ENCODE measurements at regions not wholly inside any gene's neighbourhood (a gene's known extent, or its start where the extent isn't known, plus 50 kb on each side); places are given as distances from the start of the nearest gene placed in this dataset.

GRCh38 chr14:98808494-98809407 is 463.2 kb downstream of the BCL11B start:
- intact Hi-C loops (cut with DNase I): no loop called here
- DNase-seq (ENCODE audit: low spot score): no peak

- DNase-seq (ENCODE audit: low spot score): no peak
- intact Hi-C loops (cut with DNase I): no loop called here
Measured at GRCh38 chr14:98816195-98816594, 455.8 kb downstream of the BCL11B start.

DNA sequence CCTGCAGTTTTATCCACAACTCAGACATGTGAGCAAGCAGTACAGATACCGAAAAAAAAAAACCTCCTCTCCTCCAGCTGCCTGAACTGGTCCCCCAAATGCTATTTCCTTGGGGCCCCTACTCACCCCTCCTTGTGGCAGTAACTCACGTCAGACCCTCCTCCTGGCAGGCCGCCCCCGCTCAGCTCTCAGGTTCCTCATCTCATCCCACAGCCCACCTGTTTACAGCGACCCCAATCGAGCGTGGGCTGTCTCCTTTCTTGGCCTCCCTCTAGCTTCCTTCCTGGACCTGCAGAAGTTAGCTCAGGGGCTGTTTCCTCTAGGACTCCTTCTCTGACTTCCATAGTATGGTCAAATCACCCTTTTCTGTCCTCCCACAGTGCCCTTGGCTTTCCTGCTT is 455.3 kb downstream of the BCL11B start:
- intact Hi-C loops (cut with DNase I): no loop called here
- no peak for DNase-seq (ENCODE audit: low spot score)

- intact Hi-C loops (cut with DNase I): no loop called here
- DNase-seq (ENCODE audit: low spot score): peak; percentile 63
Measured at GRCh38 chr14:98819132-98819866, 452.7 kb downstream of the BCL11B start.

DNA sequence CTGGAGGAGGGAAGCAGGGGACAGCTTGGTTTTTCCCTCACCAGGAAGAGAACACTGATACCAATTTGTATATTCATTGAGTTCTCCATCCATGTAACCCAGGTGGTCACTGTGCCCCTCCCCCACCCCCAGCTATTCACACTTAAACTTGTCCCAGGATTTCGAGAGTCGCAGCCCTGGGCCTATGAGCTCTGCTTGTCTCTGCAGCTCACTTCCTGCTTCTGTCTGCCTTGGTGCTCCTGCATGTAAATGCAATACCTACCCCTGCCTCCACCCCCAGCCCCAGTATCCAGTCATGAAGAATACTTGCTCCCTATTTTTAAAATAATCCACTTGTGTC is 452.2 kb downstream of the BCL11B start:
- peak; percentile 43 for DNase-seq (ENCODE audit: low spot score)
- intact Hi-C loops (cut with DNase I): no loop called here

GRCh38 chr14:98822917-98823316 is 449.1 kb downstream of the BCL11B start:
- intact Hi-C loops (cut with DNase I): no loop called here
- DNase-seq (ENCODE audit: low spot score): peak; percentile 39

- DNase-seq (ENCODE audit: low spot score): peak; percentile 29
- intact Hi-C loops (cut with DNase I): no loop called here
Measured at GRCh38 chr14:98826618-98827017, 445.4 kb downstream of the BCL11B start.

- intact Hi-C loops (cut with DNase I): no loop called here
- DNase-seq (ENCODE audit: low spot score): no peak
Measured at GRCh38 chr14:98834119-98834518, 437.9 kb downstream of the BCL11B start.

DNA sequence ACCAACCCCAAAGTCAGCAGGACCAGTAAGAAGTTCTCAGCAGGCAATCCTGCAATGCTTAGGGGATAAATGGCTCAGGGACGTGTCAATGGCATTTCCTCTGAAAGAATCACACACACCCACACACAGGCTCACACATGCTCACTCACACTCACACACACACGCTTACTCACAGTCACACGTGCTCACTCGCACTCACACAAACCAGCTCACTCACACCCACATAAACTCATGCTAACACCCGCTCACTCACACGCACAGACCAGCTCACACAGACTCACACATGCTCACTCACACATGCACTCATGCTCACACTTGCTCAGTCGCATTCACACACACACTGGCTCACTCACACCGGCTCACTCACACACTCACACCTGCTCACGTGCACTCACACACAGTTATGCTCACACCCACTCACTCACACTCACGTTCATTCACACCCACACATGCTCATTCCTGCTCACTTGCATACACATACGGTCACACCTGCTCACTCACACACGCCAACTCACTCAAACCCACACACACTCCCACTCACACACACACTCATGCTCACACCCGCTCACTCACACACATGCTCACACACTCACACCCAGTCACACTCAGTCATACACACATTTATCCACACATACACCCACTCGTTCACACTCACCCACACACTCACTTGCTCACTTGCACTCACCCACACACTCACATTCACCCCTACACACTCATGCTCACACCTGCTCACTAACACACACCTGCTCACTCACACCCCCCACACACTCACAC is 436.8 kb downstream of the BCL11B start:
- DNase-seq (ENCODE audit: low spot score): no peak
- intact Hi-C loops (cut with DNase I): no loop called here

- peak; percentile 53 for DNase-seq (ENCODE audit: low spot score)
- intact Hi-C loops (cut with DNase I): no loop called here
Measured at GRCh38 chr14:98835825-98836100, 436.2 kb downstream of the BCL11B start.

DNA sequence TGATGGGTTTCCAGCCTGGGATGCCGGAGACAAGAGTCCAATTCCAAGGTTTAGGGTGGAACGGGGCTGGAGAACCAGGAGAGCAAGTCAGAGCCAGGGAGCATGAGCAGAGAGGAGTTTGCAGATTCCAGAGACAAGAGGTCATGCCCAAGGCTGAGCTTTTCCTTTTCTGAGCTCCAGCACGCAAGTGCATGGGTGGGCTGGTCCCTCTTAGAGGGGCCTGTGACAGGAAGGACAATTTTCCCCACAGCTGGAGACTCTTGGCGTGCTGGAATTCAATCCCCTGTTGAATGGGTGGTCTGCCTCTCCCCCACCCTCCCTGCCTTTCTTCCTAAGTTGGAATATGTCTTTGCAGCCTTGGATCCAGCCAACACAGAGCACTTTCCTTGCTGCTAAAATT is 431.9 kb downstream of the BCL11B start:
- DNase-seq (ENCODE audit: low spot score): no peak
- intact Hi-C loops (cut with DNase I): no loop called here

- intact Hi-C loops (cut with DNase I): no loop called here
Measured at GRCh38 chr14:98840511-98840910, 431.5 kb downstream of the BCL11B start.

DNA sequence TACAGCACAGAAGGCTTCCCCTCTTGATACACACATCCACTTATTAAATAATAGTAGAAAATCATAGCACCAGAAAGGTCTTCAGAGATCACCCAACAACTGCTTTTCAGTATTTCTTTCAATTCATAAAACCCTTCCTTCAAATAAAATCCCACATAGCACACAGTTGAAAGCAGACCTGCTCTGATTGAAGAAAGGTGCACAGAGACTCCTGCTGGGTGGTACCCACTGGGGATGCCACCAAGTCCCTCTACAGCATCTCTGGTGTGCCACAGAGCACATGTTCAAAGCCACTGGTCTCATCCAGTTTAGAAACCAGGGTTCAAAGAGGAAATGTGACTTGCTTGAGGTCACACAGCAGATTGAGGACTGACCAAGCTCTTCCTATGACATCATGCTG is 427.5 kb downstream of the BCL11B start:
- intact Hi-C loops (cut with DNase I): no loop called here

More at GRCh38 chr14:98840511-98840910, 431.5 kb downstream of the BCL11B start:
- no peak for DNase-seq (ENCODE audit: low spot score)

DNA sequence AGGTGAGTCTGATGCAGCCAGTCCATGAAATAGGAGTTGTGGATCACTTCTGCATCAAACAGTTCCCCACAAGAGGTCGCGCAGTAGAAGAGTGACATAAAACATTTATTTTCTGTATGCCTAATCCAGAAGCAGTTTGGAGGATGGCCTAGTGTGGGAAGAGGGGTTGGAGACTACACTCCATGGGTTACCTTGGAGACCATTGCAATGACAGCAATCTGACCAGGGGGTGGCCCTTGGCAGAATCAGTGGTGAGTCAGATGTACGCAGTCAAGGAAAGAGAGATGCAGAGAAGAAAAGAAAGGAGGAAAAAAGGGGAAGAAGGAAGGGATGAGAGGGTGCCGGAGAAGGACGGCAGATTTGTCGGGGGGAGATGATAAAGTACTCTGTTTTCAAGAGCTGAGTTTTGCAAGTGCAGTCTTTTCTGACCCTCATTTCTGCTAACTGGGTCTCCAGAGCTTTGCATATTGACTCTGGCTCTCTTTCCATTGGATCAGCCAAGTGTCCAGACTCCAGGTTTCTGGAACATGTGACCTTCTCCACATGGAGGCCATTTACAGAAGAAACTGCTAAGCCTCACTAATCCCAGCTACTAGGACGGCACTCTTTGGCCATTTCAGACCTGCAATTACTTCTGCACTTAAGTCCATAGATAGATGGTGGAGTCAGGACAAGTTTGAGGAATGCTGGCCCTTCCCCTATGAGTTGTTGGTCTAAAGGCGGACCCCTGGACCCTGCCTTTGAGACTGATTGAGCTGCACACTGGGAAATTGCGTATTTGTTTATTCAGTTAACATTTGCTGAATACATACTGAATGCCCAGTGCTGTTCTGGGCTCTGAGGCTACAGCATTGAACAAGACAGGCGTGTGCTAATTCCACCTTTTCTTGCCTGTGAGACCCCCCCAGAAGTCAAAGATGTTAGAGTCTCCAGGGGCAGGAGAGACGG is 424.2 kb downstream of the BCL11B start:
- intact Hi-C loops (cut with DNase I): no loop called here
- no peak for DNase-seq (ENCODE audit: low spot score)

More for the DNA sequence above, 427.5 kb downstream of the BCL11B start:
- no peak for DNase-seq (ENCODE audit: low spot score)

GRCh38 chr14:98853063-98853729 is 418.8 kb downstream of the BCL11B start:
- peak; percentile 2 for DNase-seq (ENCODE audit: low spot score)
- intact Hi-C loops (cut with DNase I): no loop called here

DNA sequence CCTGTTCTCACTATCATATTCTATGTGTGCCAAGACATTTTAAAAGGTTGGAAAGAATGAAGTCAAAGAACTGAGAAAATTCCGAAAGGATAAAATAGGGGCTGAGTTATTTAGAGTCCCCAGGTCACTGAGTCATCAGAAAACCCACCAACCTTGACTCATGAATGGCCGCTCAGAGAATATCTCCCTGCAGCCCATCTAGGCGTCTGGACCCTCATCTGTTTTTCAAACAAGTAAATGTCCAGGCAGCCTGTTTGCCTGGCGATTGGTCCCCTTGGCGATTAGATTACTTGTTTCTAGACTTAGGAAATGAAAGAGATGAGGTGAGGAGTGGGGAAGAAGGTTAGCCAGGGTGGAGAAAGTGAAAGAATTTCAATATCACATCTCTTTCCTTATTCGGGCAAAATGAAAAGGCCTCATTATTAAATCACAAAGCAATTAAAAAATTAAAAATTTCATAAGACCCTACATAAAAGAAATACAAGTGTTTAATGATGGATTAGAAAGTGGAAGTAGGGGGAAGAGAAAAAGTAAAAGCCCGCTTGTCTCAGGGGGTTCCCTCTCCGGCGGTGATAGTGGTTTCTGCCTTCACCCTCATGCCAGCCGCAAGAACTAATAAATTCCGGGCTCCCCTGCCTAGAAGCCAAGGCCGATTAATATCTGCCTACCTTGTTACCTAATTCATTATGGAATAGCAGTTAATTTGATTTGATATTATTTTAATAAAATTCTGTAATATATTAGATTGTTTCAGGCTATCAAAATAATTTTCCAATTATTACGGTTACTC is 415.9 kb downstream of the BCL11B start:
- DNase-seq (ENCODE audit: low spot score): peak; percentile 26
- intact Hi-C loops (cut with DNase I): no loop called here

DNA sequence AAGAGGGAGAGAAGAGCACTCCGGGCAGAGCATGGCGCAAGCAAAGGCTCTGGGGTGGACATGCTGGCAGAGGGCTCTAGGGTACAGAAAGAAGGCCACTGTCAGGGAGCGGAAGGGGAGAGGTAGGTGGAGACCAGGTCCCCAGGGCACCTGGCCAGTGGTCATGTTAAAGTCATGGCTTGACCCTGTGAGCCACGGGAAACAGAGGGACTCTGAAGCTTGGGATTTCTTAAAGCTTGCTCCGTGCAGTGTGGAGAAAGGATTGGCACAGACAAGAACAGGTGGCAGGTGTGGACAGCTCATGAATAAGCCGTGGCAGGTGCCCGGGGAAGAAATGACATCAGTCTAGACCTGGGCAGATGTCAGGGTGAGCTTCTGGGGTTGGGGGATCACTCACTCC is 413.8 kb downstream of the BCL11B start:
- no peak for DNase-seq (ENCODE audit: low spot score)
- intact Hi-C loops (cut with DNase I): no loop called here

DNA sequence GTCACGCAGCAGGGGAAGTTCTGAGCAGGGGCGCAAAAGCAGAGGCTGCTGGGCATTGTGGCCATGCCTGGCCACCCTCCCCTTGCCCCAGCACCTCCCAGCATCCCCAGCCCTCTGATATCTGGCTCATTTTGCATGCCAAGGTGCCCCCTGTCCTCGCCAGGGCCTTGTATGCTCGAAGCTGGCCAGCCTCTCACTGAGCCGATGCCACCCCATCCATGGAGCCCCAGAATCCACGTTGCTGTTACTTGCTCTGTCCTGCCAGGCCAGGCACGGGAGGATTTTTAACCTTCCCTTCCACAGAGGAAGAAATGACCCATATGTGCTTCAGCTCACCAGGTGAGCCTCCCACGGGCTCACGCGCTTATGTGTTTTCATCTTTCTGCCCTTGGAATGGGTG is 413.4 kb downstream of the BCL11B start:
- intact Hi-C loops (cut with DNase I): no loop called here
- DNase-seq (ENCODE audit: low spot score): no peak
